GF-D8 (cell line): ENCODE measurements at regions not wholly inside any gene's neighbourhood (a gene's known extent, or its start where the extent isn't known, plus 50 kb on each side); places are given as distances from the start of the nearest gene placed in this dataset.
"Not testable (repeated sequence)": the region's sequence is repeated elsewhere in the genome, so short reads cannot be mapped to it uniquely, and the experiment has no call there.

Experiments used
- DNase-seq: peaks from one replicate; lab custom pipeline; 2025; lab: John Stamatoyannopoulos, UW

DNA sequence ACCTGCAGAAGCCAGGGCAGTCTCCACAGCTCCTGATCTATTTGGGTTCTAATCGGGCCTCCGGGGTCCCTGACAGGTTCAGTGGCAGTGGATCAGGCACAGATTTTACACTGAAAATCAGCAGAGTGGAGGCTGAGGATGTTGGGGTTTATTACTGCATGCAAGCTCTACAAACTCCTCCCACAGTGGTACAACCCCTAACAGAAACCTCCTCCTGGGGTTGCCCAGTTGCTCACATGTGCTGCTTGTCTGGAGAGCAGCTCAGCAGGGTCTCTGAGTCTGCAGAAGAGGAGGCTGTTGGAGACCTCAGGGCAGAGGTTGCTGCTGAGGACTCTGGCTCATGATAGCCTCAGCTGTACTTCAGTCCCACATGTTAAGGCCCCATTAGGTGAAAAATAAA, 1269.1 kb downstream of the RPIA start:
- DNase-seq = not testable (repeated sequence)

DNA sequence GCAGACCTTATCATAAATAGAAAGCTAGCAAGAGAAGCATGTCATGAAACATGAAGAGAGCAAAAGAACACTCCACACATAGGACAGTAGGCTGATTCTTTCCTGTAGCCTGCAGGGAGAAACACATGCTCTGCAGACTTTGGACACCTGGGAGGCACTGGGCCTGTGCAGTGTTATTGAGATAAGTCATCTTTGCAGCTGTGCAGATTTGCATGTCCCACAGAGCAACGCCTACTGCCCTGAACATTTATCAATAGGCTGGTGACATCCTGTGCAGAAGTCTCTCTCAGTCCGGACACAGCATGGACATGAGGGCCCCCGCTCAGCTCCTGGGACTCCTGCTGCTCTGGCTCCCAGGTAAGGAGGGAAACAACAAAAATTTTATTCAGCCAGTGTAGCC, 1277.1 kb downstream of the RPIA start:
- not testable (repeated sequence) for DNase-seq

DNA sequence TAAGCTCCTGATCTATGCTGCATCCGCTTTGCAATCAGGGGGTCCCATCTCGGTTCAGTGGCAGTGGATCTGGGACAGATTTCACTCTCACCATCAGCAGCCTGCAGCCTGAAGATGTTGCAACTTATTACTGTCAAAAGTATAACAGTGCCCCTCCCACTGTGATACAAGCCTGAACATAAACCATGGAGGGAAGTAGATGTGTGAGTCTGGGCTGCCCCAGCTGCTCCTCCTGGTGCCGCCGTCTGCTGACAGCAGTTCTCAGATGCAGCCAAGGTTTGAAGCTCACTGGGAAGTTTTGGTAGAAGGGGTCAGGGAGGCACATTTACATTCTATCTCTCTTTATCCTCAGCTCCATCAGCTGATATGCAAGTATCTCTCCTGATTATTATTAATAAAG, 1277.7 kb downstream of the RPIA start:
- DNase-seq = not testable (repeated sequence)

- DNase-seq = not testable (repeated sequence)
Measured at GRCh38 chr2:89973849-89974248, 1282.4 kb downstream of the RPIA start.

DNA sequence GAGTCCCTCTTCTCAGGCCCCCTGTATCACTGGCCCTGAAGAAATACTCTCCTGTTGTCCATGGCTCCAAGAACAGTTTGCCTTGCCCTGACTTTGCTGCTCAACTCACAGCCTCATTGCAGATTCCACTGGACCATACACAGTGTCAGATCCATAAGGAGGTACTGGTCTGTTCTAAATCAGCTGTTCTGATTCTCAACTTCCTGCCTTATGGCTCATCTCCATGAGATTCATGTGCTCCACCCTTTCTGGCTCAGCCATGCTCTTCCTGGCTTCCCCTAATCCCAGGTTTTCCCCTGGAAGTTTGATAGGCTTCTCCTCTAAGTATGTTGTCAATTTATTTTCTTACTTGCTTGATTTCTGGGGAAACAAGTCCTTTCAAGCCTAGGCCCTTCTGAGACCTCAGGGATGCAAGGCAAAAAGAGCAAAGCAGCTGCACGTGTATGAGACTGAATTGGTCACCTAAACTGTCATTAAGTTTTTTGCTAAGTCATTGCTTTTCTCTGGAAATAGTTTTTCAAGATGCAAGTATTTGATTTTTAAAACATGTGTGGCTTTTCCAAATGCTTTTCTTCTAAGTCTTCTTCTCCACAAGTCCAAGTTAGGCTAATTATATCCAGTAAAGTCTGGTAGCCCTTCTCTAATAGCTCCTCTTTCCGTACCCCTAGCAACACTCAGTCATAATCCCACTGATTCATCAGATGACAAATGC, 1288.5 kb downstream of the RPIA start:
- DNase-seq = not testable (repeated sequence)

DNA sequence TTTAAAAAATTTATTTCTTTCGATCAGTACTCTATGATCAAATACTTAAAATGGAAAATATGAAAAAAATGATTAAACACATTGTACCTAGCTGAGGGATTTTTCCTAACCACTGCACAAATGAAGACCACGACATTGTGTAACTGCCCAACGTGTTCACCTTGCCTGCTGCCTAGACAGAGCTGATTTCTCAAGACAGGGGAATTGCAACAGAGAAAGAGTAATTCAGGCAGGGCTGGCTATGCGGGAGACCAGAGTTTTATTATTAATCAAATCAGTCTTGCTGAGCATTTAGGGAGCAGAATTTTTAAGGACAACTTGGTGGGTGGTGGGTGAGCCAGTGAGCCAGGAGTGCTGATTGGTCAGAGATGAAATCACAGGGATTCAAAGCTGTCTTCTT, 1290.8 kb downstream of the RPIA start:
- DNase-seq = not testable (repeated sequence)

DNA sequence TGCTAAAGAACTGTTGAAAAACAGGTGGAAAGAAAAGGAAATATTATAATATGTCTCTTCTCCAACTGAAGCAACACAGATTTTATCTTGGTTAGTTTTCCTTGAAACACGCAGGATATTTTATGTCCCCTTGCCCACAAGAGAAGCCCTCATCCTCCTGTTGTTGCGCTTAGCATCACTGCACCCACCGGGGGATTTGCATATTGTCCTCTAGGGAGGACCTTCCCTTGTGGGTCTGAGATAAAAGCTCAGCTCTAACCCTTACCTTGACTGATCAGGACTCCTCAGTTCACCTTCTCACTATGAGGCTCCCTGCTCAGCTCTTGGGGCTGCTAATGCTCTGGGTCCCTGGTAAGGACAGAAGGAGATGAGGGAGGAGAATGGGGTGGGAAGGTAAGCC, 1294.2 kb downstream of the RPIA start:
- not testable (repeated sequence) for DNase-seq

DNA sequence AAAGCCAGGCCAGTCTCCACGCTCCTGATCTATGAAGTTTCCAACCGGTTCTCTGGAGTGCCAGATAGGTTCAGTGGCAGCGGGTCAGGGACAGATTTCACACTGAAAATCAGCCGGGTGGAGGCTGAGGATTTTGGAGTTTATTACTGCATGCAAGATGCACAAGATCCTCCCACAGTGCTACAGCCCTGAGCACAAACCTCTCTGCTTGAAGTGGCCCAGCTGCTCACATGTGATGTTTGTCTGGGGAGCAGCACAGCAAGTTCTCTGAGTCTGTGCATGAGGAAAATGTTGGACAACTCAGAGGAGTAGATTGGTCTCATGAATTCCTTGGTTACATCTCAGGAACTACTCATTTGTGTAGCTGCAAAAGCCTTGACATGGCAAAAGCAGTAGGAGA, 1295.1 kb downstream of the RPIA start:
- not testable (repeated sequence) for DNase-seq

DNA sequence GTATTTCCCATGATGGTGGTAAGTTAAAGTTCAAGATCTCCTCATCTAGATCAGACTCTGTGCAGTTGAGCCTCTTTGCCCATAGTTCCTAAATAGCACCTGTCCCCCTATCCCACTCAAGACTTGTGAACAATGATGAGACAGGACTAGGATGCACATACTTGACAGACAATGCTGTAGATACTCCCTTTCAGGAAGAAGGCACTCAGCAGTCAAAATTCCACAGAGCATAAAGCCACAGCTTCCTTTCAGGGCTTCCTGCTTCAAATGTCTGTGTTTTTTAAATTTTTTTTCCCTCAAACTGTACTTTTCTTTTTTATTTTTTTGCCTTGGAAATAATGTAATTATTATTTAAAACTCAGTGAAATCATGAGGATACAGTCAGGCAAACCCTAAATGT, 1305.3 kb downstream of the RPIA start:
- not testable (repeated sequence) for DNase-seq

DNA sequence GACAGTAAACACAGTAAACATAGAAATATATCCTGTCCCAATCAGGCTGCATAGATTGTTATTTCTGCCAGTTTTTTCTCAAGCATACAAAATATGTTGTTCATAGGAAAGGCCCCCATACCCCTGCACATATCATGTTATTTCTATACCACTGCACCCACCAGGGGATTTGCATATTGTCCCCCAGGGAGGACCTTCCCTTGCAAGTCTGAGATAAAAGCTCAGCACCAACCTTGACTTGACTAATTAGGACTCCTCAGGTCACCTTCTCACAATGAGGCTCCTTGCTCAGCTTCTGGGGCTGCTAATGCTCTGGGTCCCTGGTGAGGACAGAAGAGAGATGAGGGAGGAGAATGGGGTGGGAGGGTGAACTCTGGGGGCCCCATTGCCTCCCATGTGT, 1313.1 kb downstream of the RPIA start:
- DNase-seq = not testable (repeated sequence)

- DNase-seq = not testable (repeated sequence)
Measured at GRCh38 chr2:90010442-90011100, 1319.1 kb downstream of the RPIA start.

GRCh38 chr2:90011101-90011443, 1319.6 kb downstream of the RPIA start:
- not testable (repeated sequence) for DNase-seq

DNA sequence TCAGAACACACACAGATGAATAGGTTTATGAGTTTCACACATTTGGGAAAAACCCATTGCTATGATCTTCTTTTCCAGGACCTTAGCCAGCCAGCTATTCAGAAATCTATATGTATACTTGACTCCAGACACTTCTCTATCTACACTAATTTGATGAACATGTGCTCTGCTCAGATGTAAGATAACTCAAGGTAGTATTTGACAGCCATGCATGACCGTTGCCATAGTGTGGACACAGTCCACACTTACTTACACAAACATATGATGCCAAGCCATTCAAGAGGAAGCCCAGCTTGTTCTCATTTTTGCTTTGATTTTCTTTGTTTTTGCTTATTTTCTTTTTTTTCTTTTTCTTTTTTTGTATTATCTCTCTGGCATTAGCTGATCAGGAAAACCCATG, 1328.4 kb downstream of the RPIA start:
- not testable (repeated sequence) for DNase-seq

GRCh38 chr2:90021234-90021633, 1329.8 kb downstream of the RPIA start:
- DNase-seq = not testable (repeated sequence)

GRCh38 chr2:90027231-90027643, 1335.8 kb downstream of the RPIA start:
- not testable (repeated sequence) for DNase-seq

GRCh38 chr2:90028381-90029079, 1337.1 kb downstream of the RPIA start:
- DNase-seq = peak; percentile 14

- DNase-seq = not testable (repeated sequence)
Measured at GRCh38 chr2:90029080-90029428, 1337.6 kb downstream of the RPIA start.

GRCh38 chr2:90032269-90032668, 1340.8 kb downstream of the RPIA start:
- not testable (repeated sequence) for DNase-seq

GRCh38 chr2:90036335-90036734, 1344.9 kb downstream of the RPIA start:
- DNase-seq = not testable (repeated sequence)

GRCh38 chr2:90039093-90039492, 1347.6 kb downstream of the RPIA start:
- not testable (repeated sequence) for DNase-seq

GRCh38 chr2:90047776-90048175, 1356.3 kb downstream of the RPIA start:
- DNase-seq = not testable (repeated sequence)

GRCh38 chr2:90052113-90052631, 1360.7 kb downstream of the RPIA start:
- DNase-seq = not testable (repeated sequence)
